HUDEP-2 (cell line): ENCODE measurements at regions not wholly inside any gene's neighbourhood (a gene's known extent, or its start where the extent isn't known, plus 50 kb on each side); places are given as distances from the start of the nearest gene placed in this dataset.

ENCODE experiments used
- DNase-seq, 76 experiments: peaks; one replicate each; lab custom pipeline; 2025; ENCODE audit not compliant: unreplicated experiment in 76 of 76; lab: John Stamatoyannopoulos, UW

- DNase-seq = no peak
Measured at GRCh38 chr4:132958457-132959263, 190.4 kb upstream of the PCDH10 start.

GRCh38 chr4:132981611-132982010, 167.5 kb upstream of the PCDH10 start:
- DNase-seq = no peak

GRCh38 chr4:132982151-132982550, 166.9 kb upstream of the PCDH10 start:
- DNase-seq = no peak

- no peak for DNase-seq
Measured at GRCh38 chr4:132991111-132991510, 158.0 kb upstream of the PCDH10 start.

- DNase-seq = no peak
Measured at GRCh38 chr4:132992686-132993085, 156.4 kb upstream of the PCDH10 start.

GRCh38 chr4:132998585-132999230, 150.4 kb upstream of the PCDH10 start:
- DNase-seq = no peak

GRCh38 chr4:133000012-133000411, 149.1 kb upstream of the PCDH10 start:
- peak in 10 of 76 experiments; percentile 0 to 77 (median 12) for DNase-seq

GRCh38 chr4:133003169-133003568, 145.9 kb upstream of the PCDH10 start:
- DNase-seq = no peak

- DNase-seq = no peak
Measured at GRCh38 chr4:133014473-133015135, 134.5 kb upstream of the PCDH10 start.

GRCh38 chr4:133045288-133045687, 103.8 kb upstream of the PCDH10 start:
- DNase-seq = no peak

GRCh38 chr4:133046156-133046555, 102.9 kb upstream of the PCDH10 start:
- DNase-seq = no peak

- DNase-seq = no peak
Measured at GRCh38 chr4:133058701-133059100, 90.4 kb upstream of the PCDH10 start.

GRCh38 chr4:133059117-133059516, 90.0 kb upstream of the PCDH10 start:
- no peak for DNase-seq

GRCh38 chr4:133062851-133063250, 86.2 kb upstream of the PCDH10 start:
- no peak for DNase-seq

- DNase-seq = no peak
Measured at GRCh38 chr4:133068083-133068482, 81.0 kb upstream of the PCDH10 start.

GRCh38 chr4:133081246-133081645, 67.8 kb upstream of the PCDH10 start:
- no peak for DNase-seq

- DNase-seq = no peak
Measured at GRCh38 chr4:133084421-133084820, 64.7 kb upstream of the PCDH10 start.

GRCh38 chr4:133095591-133095990, 53.5 kb upstream of the PCDH10 start:
- no peak for DNase-seq

GRCh38 chr4:133096972-133097371, 52.1 kb upstream of the PCDH10 start:
- no peak for DNase-seq
